HG03439 (cell line): ENCODE measurements at regions not wholly inside any gene's neighbourhood (a gene's known extent, or its start where the extent isn't known, plus 50 kb on each side); places are given as distances from the start of the nearest gene placed in this dataset.

Experiments
- ATAC-seq: cut with Tn5 transposase; IDR thresholded peaks from one replicate; pipeline ENCODE4 v1.9.1; 2021; ENCODE audit warnings: mild to moderate bottlenecking, moderate library complexity; ENCODE audit not compliant: unreplicated experiment

- no peak for ATAC-seq
These were observed 180.3 kb upstream of the ADRA1B start for GRCh38 chr5:159735749-159736660.

GRCh38 chr5:159736844-159737243 is 179.4 kb upstream of the ADRA1B start:
- no peak for ATAC-seq

- no peak for ATAC-seq
These were observed 179.0 kb upstream of the ADRA1B start for GRCh38 chr5:159737263-159737662.

GRCh38 chr5:159741829-159742322 is 174.4 kb upstream of the ADRA1B start:
- ATAC-seq = no peak

- ATAC-seq = no peak
These were observed 173.0 kb upstream of the ADRA1B start for GRCh38 chr5:159743234-159743633.

- ATAC-seq = no peak
These were observed 169.6 kb upstream of the ADRA1B start for GRCh38 chr5:159746707-159747106.

GRCh38 chr5:159749146-159749545 is 167.1 kb upstream of the ADRA1B start:
- ATAC-seq = no peak

- no peak for ATAC-seq
These were observed 166.1 kb upstream of the ADRA1B start for GRCh38 chr5:159750226-159750625.

GRCh38 chr5:159751459-159751858 is 164.8 kb upstream of the ADRA1B start:
- no peak for ATAC-seq

- ATAC-seq = no peak
These were observed 163.5 kb upstream of the ADRA1B start for GRCh38 chr5:159752622-159753275.

- no peak for ATAC-seq
These were observed 158.1 kb upstream of the ADRA1B start for GRCh38 chr5:159758189-159758588.

- ATAC-seq = no peak
These were observed 156.4 kb upstream of the ADRA1B start for GRCh38 chr5:159759791-159760290.

GRCh38 chr5:159762921-159763320 is 153.4 kb upstream of the ADRA1B start:
- no peak for ATAC-seq

GRCh38 chr5:159763562-159763961 is 152.7 kb upstream of the ADRA1B start:
- ATAC-seq = no peak

GRCh38 chr5:159764283-159765134 is 151.8 kb upstream of the ADRA1B start:
- ATAC-seq = no peak

GRCh38 chr5:159765135-159765433 is 151.2 kb upstream of the ADRA1B start:
- ATAC-seq = no peak

- no peak for ATAC-seq
These were observed 150.3 kb upstream of the ADRA1B start for GRCh38 chr5:159765760-159766517.

GRCh38 chr5:159768243-159768642 is 148.0 kb upstream of the ADRA1B start:
- ATAC-seq = no peak

GRCh38 chr5:159772698-159773061 is 143.6 kb upstream of the ADRA1B start:
- ATAC-seq = no peak
